ENCODE measurements at regions not wholly inside any gene's neighbourhood (a gene's known extent, or its start where the extent isn't known, plus 50 kb on each side); places are given as distances from the start of the nearest gene placed in this dataset.

DNA sequence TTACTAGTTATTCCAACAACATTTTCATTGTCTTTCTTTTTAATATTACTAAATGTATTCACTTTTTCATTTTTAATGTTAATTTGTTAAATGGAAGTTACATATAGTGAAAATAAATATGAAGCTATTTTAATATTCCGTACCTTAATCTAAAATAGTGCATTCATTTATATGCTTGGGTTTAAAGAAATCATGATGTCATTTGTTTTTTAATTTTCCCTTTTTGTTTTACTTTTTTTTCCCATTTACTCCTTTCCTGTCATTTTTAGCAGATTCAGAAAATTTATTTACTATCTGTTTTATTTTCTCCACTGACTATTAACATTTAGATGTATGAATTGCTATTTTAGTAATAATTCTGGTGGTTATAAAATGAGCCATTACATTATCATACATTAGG, 183.0 kb upstream of the CDH9 start:
- Histone ChIP-seq H3K27me3 (ENCODE audit: control insufficient read depth, insufficient read depth, low read length) (no peaks in the 10 kb centered on the region), H3K27ac (ENCODE audit: low read depth in 2 of 2, low read length in 2 of 2) (no peak overlapping the region), H3K4me1 (ENCODE audit: control insufficient read depth in 2 of 3, insufficient read depth in 2 of 3, low read depth in 1 of 3, low read length in 3 of 3) (no peaks in the 10 kb centered on the region), H3K9ac (ENCODE audit: low read length in 3 of 3) (no peak overlapping the region), H3K9me3 (ENCODE audit: control insufficient read depth in 2 of 3, insufficient read depth in 1 of 3, low read length in 3 of 3) (peaks cover 0 to 5% (median 0%) of the 10 kb centered on the region in 3 donors), H3K36me3 (ENCODE audit: control insufficient read depth in 2 of 3, insufficient read depth in 3 of 3, low read length in 3 of 3) (no peaks in the 10 kb centered on the region), H3K4me3 (ENCODE audit: low read length in 3 of 3) (no peak overlapping the region)
- intact Hi-C loops (cut with DNase I) = no loop called here
- TF ChIP-seq, protein P1, sequence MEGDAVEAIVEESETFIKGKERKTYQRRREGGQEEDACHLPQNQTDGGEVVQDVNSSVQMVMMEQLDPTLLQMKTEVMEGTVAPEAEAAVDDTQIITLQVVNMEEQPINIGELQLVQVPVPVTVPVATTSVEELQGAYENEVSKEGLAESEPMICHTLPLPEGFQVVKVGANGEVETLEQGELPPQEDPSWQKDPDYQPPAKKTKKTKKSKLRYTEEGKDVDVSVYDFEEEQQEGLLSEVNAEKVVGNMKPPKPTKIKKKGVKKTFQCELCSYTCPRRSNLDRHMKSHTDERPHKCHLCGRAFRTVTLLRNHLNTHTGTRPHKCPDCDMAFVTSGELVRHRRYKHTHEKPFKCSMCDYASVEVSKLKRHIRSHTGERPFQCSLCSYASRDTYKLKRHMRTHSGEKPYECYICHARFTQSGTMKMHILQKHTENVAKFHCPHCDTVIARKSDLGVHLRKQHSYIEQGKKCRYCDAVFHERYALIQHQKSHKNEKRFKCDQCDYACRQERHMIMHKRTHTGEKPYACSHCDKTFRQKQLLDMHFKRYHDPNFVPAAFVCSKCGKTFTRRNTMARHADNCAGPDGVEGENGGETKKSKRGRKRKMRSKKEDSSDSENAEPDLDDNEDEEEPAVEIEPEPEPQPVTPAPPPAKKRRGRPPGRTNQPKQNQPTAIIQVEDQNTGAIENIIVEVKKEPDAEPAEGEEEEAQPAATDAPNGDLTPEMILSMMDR (IDR thresholded peaks at IDR 0.05; ENCODE audit: borderline replicate concordance, extremely low read depth, insufficient read depth) = no peak
- FAIRE-seq (peak; percentile 94), DNase-seq (no peak)

DNA sequence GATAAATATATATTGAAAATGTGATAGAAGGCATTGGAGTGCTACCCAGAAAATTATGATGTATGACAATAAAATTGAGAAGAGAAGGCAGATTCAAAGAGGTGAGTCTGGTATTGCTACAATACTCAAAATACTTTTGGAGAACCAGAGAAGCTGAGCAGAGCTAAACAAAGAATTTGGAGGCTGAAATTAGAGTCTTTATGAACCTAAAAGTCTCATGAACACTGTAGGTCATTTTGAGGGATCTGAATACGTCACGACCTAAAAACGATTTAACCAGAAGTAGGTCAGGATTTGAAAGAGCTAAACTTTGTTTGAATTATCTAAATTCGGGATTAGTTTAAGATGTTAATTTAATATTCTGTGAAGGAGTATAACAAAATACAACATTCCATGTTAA, 182.4 kb upstream of the CDH9 start:
- Histone ChIP-seq H3K27ac (ENCODE audit: low read depth in 2 of 2, low read length in 2 of 2) (no peak overlapping the region), H3K9me3 (ENCODE audit: control insufficient read depth in 2 of 3, insufficient read depth in 1 of 3, low read length in 3 of 3) (peaks cover 0 to 5% (median 0%) of the 10 kb centered on the region in 3 donors), H3K4me1 (ENCODE audit: control insufficient read depth in 2 of 3, insufficient read depth in 2 of 3, low read depth in 1 of 3, low read length in 3 of 3) (no peaks in the 10 kb centered on the region), H3K4me3 (ENCODE audit: low read length in 3 of 3) (no peak overlapping the region), H3K9ac (ENCODE audit: low read length in 3 of 3) (no peak overlapping the region), H3K27me3 (ENCODE audit: control insufficient read depth, insufficient read depth, low read length) (no peaks in the 10 kb centered on the region), H3K36me3 (ENCODE audit: control insufficient read depth in 2 of 3, insufficient read depth in 3 of 3, low read length in 3 of 3) (no peaks in the 10 kb centered on the region)
- intact Hi-C loops (cut with DNase I) = no loop called here
- TF ChIP-seq, protein P1 (IDR thresholded peaks at IDR 0.05; ENCODE audit: borderline replicate concordance, extremely low read depth, insufficient read depth) = no peak
- FAIRE-seq (no peak), DNase-seq (no peak)

DNA sequence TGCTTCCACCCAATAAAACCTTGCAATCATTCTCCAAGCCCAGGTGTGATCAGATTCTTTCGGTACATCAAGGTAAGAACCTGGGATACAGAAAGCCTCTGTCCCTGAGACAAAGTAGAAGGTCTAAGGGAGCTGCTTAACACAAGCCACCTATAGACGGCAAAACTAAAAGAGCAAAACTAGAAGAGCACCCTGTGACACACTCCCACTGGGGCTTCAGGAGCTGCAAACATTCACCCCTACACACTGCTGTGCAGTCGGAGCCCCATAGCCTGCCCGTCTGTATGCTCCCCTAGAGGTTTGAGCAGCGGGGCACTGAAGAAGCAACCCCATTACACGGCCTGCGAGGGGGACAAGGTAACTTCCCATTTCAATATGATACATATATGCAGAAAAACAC, 179.6 kb upstream of the CDH9 start:
- no peak overlapping the region for H3K9ac ChIP-seq (ENCODE audit: low read length in 3 of 3)
- TF ChIP-seq, protein P1 (IDR thresholded peaks at IDR 0.05; ENCODE audit: borderline replicate concordance, extremely low read depth, insufficient read depth) = no peak
- intact Hi-C loops (cut with DNase I) = no loop called here
- no peak for FAIRE-seq
- no peaks in the 10 kb centered on the region for H3K36me3 ChIP-seq (ENCODE audit: control insufficient read depth in 2 of 3, insufficient read depth in 3 of 3, low read length in 3 of 3)
- H3K27me3 ChIP-seq (ENCODE audit: control insufficient read depth, insufficient read depth, low read length) = no peaks in the 10 kb centered on the region
- no peak overlapping the region for H3K27ac ChIP-seq (ENCODE audit: low read depth in 2 of 2, low read length in 2 of 2)
- no peaks in the 10 kb centered on the region for H3K9me3 ChIP-seq (ENCODE audit: control insufficient read depth in 2 of 3, insufficient read depth in 1 of 3, low read length in 3 of 3)
- no peaks in the 10 kb centered on the region for H3K4me1 ChIP-seq (ENCODE audit: control insufficient read depth in 2 of 3, insufficient read depth in 2 of 3, low read depth in 1 of 3, low read length in 3 of 3)
- no peak overlapping the region for H3K4me3 ChIP-seq (ENCODE audit: low read length in 3 of 3)
- DNase-seq = no peak
